SK-N-SH (cell line): ENCODE measurements at regions not wholly inside any gene's neighbourhood (a gene's known extent, or its start where the extent isn't known, plus 50 kb on each side); places are given as distances from the start of the nearest gene placed in this dataset.

Source experiments
- CTCF ChIA-PET: fragments of 300-600, 350-600 bp; formaldehyde crosslinking; extraction: SDS; loops from one replicate; lab custom pipeline; 2021; lab: Yijun Ruan, JAX
- POLR2A ChIA-PET: fragments of 350-600 bp; sonication (Branson Sonifier 250); formaldehyde crosslinking; extraction: SDS; loops from one replicate; lab custom pipeline; 2020; ENCODE audit warnings: antibody characterized with exemption, inconsistent platforms; lab: Yijun Ruan, JAX
- DNase-seq: peaks from one replicate; pipeline ENCODE4 v3.0.0; 2012
- H2AFZ ChIP-seq: fragments of 200-600 bp; sonication (generic); 2 replicates; pipeline ENCODE4 v1.8.1; 2016; ENCODE audit warnings: antibody characterized with exemption, mild to moderate bottlenecking, low read depth
- H3F3A ChIP-seq: fragments of 200-600 bp; sonication (generic); replicated peaks from 2 replicates; pipeline ENCODE3; 2016; ENCODE audit warnings: antibody characterized with exemption, mild to moderate bottlenecking; ENCODE audit not compliant: insufficient read depth
- H3K27ac ChIP-seq, 2 experiments: fragments of 200-500 bp in 1 of 2; fragments of 200-600 bp in 1 of 2; sonication (Bioruptor generic) in 1 of 2; sonication (generic), shearing (Covaris generic) in 1 of 2; 2 replicates each; pipeline versions ENCODE4 v1.5.1 to v1.6.1; 2014 to 2016; ENCODE audit warnings: low read depth in 2 of 2, inconsistent platforms in 1 of 2, low read length in 1 of 2, mild to moderate bottlenecking in 1 of 2, mixed read lengths in 1 of 2
- H3K27me3 ChIP-seq: fragments of 200-600 bp; sonication (generic), shearing (Covaris generic); 2 replicates; pipeline ENCODE4 v1.6.1; 2016; ENCODE audit warnings: mixed run types; ENCODE audit not compliant: insufficient read depth
- H3K36me3 ChIP-seq, 2 experiments: fragments of 200-500 bp in 1 of 2; fragments of 200-600 bp in 1 of 2; sonication (Bioruptor generic) in 1 of 2; sonication (generic) in 1 of 2; replicated peaks in 1 of 2; 2 replicates each; pipeline versions ENCODE3 to v1.5.1; 2014 to 2016; ENCODE audit warnings: low read length in 1 of 2, mild to moderate bottlenecking in 1 of 2; ENCODE audit not compliant: insufficient read depth in 2 of 2, control insufficient read depth in 1 of 2
- H3K4me1 ChIP-seq, 2 experiments: fragments of 200-500 bp in 1 of 2; fragments of 200-600 bp in 1 of 2; sonication (Bioruptor generic) in 1 of 2; sonication (generic), shearing (Covaris generic) in 1 of 2; 2 replicates each; pipeline versions ENCODE4 v1.5.1 to v1.6.1; 2014 to 2016; ENCODE audit warnings: low read depth in 1 of 2, low read length in 1 of 2, mixed run types in 1 of 2; ENCODE audit not compliant: insufficient read depth in 2 of 2, control insufficient read depth in 1 of 2
- H3K4me2 ChIP-seq: fragments of 200-600 bp; sonication (generic), shearing (Covaris generic); 2 replicates; pipeline ENCODE4 v1.6.1; 2017; ENCODE audit warnings: mixed run types
- H3K4me3 ChIP-seq, 2 experiments: fragments of 200-500 bp in 1 of 2; fragments of 200-600 bp in 1 of 2; sonication (Bioruptor generic) in 1 of 2; sonication (generic), shearing (Covaris generic) in 1 of 2; 2 replicates each; pipeline versions ENCODE4 v1.5.1 to v1.8.1; 2014 to 2016; ENCODE audit warnings: low read depth in 2 of 2, inconsistent platforms in 1 of 2, low read length in 1 of 2, mild to moderate bottlenecking in 1 of 2, mixed read lengths in 1 of 2, moderate library complexity in 1 of 2
- H3K79me2 ChIP-seq: fragments of 200-600 bp; sonication (generic); 2 replicates; pipeline ENCODE4 v1.8.1; 2017; ENCODE audit warnings: mild to moderate bottlenecking; ENCODE audit not compliant: insufficient read depth
- H3K9ac ChIP-seq: fragments of 200-600 bp; sonication (generic); 2 replicates; pipeline ENCODE4 v1.6.1; 2017; ENCODE audit warnings: mixed run types
- H3K9me2 ChIP-seq: fragments of 200-600 bp; sonication (generic); 2 replicates; pipeline ENCODE4 v1.6.1; 2017; ENCODE audit warnings: mixed run types
- H3K9me3 ChIP-seq: fragments of 200-600 bp; sonication (generic); 2 replicates; pipeline ENCODE4 v1.6.1; 2017; ENCODE audit warnings: mixed run types, mild to moderate bottlenecking, moderate library complexity
- H4K20me1 ChIP-seq: fragments of 200-600 bp; sonication (generic); 2 replicates; pipeline ENCODE4 v1.6.1; 2017; ENCODE audit warnings: mild to moderate bottlenecking, mixed run types; ENCODE audit not compliant: insufficient read depth
- CHD2 ChIP-seq: fragments of 150-350 bp; IDR thresholded peaks from 2 replicates; pipeline ENCODE4 v1.6.1; 2018; ENCODE audit warnings: low read length; ENCODE audit not compliant: partially characterized antibody
- FOXJ3 ChIP-seq: sonication (generic); formaldehyde crosslinking; IDR thresholded peaks from 2 replicates; pipeline ENCODE4 v1.5.1; 2020; ENCODE audit warnings: mild to moderate bottlenecking, missing genetic modification reagents
- FOXM1 ChIP-seq: IDR thresholded peaks from 2 replicates; pipeline ENCODE4 v1.4.0; 2012; ENCODE audit warnings: low read depth, mild to moderate bottlenecking
- GABPA ChIP-seq: IDR thresholded peaks from 2 replicates; pipeline ENCODE4 v1.4.0; 2012; ENCODE audit warnings: low read depth, mild to moderate bottlenecking
- JUND ChIP-seq: IDR thresholded peaks from 2 replicates; pipeline ENCODE4 v1.4.0; 2012
- MXI1 ChIP-seq: IDR thresholded peaks from 2 replicates; pipeline ENCODE4 v1.6.1; 2012; ENCODE audit warnings: mild to moderate bottlenecking, low read depth, low read length, improper control_type of control experiment
- NRF1 ChIP-seq: IDR thresholded peaks from 2 replicates; pipeline ENCODE4 v1.6.1; 2012; ENCODE audit warnings: low read depth, mild to moderate bottlenecking, low read length
- POLR2AphosphoS5 ChIP-seq: IDR thresholded peaks from 2 replicates; pipeline ENCODE4 v1.6.1; 2012; ENCODE audit warnings: low read depth, low read length
- SIN3A ChIP-seq: IDR thresholded peaks from 2 replicates; pipeline ENCODE4 v1.6.1; 2012; ENCODE audit warnings: low read depth, mild to moderate bottlenecking, low read length, moderate library complexity, borderline replicate concordance
- SMC3 ChIP-seq: IDR thresholded peaks from 2 replicates; pipeline ENCODE4 v1.6.1; 2012; ENCODE audit warnings: low read depth, low read length, improper control_type of control experiment
- TEAD4 ChIP-seq: IDR thresholded peaks from 2 replicates; pipeline ENCODE4 v1.4.0; 2012; ENCODE audit warnings: mild to moderate bottlenecking, borderline replicate concordance; ENCODE audit not compliant: insufficient read depth
- YY1 ChIP-seq: IDR thresholded peaks from 2 replicates; pipeline ENCODE4 v1.4.0; 2012; ENCODE audit warnings: low read depth, mild to moderate bottlenecking
- WGBS: methylation state at CpG from one replicate; pipeline ENCODE4 v1.1.6; 2017; ENCODE audit warnings: low lambda C conversion rate; 5-methylcytosine and 5-hydroxymethylcytosine counted together
- TF ChIP-seq, protein P1 (sequence below): fragments of 200-600 bp; sonication (generic); IDR thresholded peaks from 2 replicates; pipeline ENCODE4 v1.6.1; 2017; ENCODE audit warnings: antibody characterized with exemption, mild to moderate bottlenecking, moderate library complexity
- TF ChIP-seq, protein P2 (sequence below): IDR thresholded peaks from 2 replicates; pipeline ENCODE4 v1.4.0; 2012; ENCODE audit warnings: low read depth, borderline replicate concordance
- TF ChIP-seq, protein P3 (sequence below): IDR thresholded peaks from 2 replicates; pipeline ENCODE4; 2012
- TF ChIP-seq, protein P4 (sequence below): fragments of 150-350 bp; IDR thresholded peaks from 2 replicates; pipeline ENCODE4 v1.6.1; 2016; ENCODE audit warnings: mild to moderate bottlenecking, low read depth, low read length

DNA sequence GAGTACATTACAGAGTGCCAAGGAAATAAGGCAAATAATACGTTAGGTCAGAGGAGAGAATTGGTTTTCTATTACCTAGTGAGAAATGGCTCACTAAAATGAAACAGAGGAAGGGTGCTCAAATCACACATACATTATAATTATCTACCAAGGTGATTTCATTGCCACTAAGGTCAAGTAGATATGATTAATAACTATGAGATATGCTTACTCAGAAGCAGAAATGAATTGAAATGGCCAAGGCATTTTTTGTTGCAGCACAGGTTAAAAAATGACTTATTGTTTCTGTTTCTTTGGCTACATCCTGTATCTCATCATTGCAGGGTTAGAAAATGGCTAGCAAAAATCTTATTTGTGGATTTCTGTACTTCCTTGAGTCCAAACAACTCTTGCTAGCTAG is 154.5 kb upstream of the GORAB start:
- Histone ChIP-seq H3K9me3 (0 out of 2 replicates have a peak, but pooled peaks cover 3% of the 10 kb centered on the region), H3K4me2 (no peak overlapping the region), H3K4me1 (no peaks in the 10 kb centered on the region; a peak in 1 of 4 replicates), H3K9me2 (no peaks in the 10 kb centered on the region), H4K20me1 (no peaks in the 10 kb centered on the region), H3K27me3 (no peaks in the 10 kb centered on the region), H3K79me2 (no peaks in the 10 kb centered on the region), H3K36me3 (no peaks in the 10 kb centered on the region), H3K4me3 (no peak overlapping the region), H3K27ac (peak overlapping the region in 1 of 2 experiments; percentile 32; a peak in 2 of 4 replicates), H3F3A (no peaks in the 10 kb centered on the region), H2AFZ (no peak overlapping the region), H3K9ac (no peak overlapping the region)
- no peak for DNase-seq
- CTCF ChIA-PET, result no interaction called here
- TF ChIP-seq, protein P1, sequence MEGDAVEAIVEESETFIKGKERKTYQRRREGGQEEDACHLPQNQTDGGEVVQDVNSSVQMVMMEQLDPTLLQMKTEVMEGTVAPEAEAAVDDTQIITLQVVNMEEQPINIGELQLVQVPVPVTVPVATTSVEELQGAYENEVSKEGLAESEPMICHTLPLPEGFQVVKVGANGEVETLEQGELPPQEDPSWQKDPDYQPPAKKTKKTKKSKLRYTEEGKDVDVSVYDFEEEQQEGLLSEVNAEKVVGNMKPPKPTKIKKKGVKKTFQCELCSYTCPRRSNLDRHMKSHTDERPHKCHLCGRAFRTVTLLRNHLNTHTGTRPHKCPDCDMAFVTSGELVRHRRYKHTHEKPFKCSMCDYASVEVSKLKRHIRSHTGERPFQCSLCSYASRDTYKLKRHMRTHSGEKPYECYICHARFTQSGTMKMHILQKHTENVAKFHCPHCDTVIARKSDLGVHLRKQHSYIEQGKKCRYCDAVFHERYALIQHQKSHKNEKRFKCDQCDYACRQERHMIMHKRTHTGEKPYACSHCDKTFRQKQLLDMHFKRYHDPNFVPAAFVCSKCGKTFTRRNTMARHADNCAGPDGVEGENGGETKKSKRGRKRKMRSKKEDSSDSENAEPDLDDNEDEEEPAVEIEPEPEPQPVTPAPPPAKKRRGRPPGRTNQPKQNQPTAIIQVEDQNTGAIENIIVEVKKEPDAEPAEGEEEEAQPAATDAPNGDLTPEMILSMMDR, result no peak
- TF ChIP-seq SMC3 (no peak), NRF1 (no peak), CHD2 (no peak), POLR2AphosphoS5 (no peak), JUND (no peak), GABPA (no peak), TEAD4 (no peak), FOXM1 (no peak), SIN3A (no peak), FOXJ3 (CRISPR knock-in tag) (no peak), MXI1 (no peak), YY1 (no peak)
- TF ChIP-seq, protein P2, sequence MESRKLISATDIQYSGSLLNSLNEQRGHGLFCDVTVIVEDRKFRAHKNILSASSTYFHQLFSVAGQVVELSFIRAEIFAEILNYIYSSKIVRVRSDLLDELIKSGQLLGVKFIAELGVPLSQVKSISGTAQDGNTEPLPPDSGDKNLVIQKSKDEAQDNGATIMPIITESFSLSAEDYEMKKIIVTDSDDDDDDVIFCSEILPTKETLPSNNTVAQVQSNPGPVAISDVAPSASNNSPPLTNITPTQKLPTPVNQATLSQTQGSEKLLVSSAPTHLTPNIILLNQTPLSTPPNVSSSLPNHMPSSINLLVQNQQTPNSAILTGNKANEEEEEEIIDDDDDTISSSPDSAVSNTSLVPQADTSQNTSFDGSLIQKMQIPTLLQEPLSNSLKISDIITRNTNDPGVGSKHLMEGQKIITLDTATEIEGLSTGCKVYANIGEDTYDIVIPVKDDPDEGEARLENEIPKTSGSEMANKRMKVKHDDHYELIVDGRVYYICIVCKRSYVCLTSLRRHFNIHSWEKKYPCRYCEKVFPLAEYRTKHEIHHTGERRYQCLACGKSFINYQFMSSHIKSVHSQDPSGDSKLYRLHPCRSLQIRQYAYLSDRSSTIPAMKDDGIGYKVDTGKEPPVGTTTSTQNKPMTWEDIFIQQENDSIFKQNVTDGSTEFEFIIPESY, result no peak
- TF ChIP-seq, protein P3, sequence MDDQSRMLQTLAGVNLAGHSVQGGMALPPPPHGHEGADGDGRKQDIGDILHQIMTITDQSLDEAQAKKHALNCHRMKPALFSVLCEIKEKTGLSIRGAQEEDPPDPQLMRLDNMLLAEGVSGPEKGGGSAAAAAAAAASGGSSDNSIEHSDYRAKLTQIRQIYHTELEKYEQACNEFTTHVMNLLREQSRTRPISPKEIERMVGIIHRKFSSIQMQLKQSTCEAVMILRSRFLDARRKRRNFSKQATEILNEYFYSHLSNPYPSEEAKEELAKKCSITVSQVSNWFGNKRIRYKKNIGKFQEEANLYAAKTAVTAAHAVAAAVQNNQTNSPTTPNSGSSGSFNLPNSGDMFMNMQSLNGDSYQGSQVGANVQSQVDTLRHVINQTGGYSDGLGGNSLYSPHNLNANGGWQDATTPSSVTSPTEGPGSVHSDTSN, result no peak
- TF ChIP-seq, protein P4, sequence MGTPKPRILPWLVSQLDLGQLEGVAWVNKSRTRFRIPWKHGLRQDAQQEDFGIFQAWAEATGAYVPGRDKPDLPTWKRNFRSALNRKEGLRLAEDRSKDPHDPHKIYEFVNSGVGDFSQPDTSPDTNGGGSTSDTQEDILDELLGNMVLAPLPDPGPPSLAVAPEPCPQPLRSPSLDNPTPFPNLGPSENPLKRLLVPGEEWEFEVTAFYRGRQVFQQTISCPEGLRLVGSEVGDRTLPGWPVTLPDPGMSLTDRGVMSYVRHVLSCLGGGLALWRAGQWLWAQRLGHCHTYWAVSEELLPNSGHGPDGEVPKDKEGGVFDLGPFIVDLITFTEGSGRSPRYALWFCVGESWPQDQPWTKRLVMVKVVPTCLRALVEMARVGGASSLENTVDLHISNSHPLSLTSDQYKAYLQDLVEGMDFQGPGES, result no peak
- WGBS, result 24% methylated on average over 1 of the region's 1 CpG
- POLR2A ChIA-PET, result no interaction called here
